Esophagus muscularis mucosa (tissue), 4 donors: ENCODE measurements at regions not wholly inside any gene's neighbourhood (a gene's known extent, or its start where the extent isn't known, plus 50 kb on each side); places are given as distances from the start of the nearest gene placed in this dataset.

Experiments used
- DNase-seq: peaks from one replicate; pipeline ENCODE4 v3.0.0-alpha.2; 2017; ENCODE audit errors: extremely low spot score
- H3K27ac ChIP-seq, 4 donors: fragments of 200-600 bp; sonication (generic); replicated peaks in 1 of 4; 1 replicate in 3 of 4; 2 replicates in 1 of 4; pipeline ENCODE4 v1.5.1; 2016 to 2019; ENCODE audit warnings: mild to moderate bottlenecking in 1 of 4
- H3K27me3 ChIP-seq, 4 donors: fragments of 200-600 bp; sonication (generic); one replicate each; pipeline versions ENCODE4 v1.5.1 to v1.6.0; 2016 to 2019
- H3K36me3 ChIP-seq, 4 donors: fragments of 200-600 bp; sonication (generic); one replicate each; pipeline ENCODE4 v1.5.1; 2016 to 2019
- H3K4me1 ChIP-seq, 4 donors: fragments of 200-600 bp; sonication (generic); one replicate each; pipeline ENCODE4 v1.5.1; 2016 to 2019
- H3K4me3 ChIP-seq, 4 donors: fragments of 200-600 bp; sonication (generic); 1 replicate in 2 of 4; 2 replicates in 2 of 4; pipeline ENCODE4 v1.5.1; 2016 to 2019; ENCODE audit warnings: mild to moderate bottlenecking in 4 of 4, moderate library complexity in 1 of 4
- H3K9me3 ChIP-seq, 4 donors: fragments of 200-600 bp; sonication (generic); 1 replicate in 3 of 4; 2 replicates in 1 of 4; pipeline ENCODE4 v1.5.1; 2016 to 2019
- EP300 ChIP-seq: sonication (generic); formaldehyde crosslinking; IDR thresholded peaks from one replicate; pipeline ENCODE4 v1.6.1; 2017; ENCODE audit warnings: antibody characterized with exemption
- POLR2A ChIP-seq: fragments of 450-650 bp; IDR thresholded peaks from one replicate; pipeline ENCODE4 v1.6.1; 2017; ENCODE audit warnings: antibody characterized with exemption, moderate library complexity, mild to moderate bottlenecking, low read depth
- POLR2AphosphoS5 ChIP-seq, 2 donors: sonication (generic); formaldehyde crosslinking; IDR thresholded peaks; one replicate each; pipeline ENCODE4 v1.6.1; 2017; ENCODE audit warnings: antibody characterized with exemption in 2 of 2
- WGBS: methylation state at CpG from one replicate; pipeline ENCODE4 v1.1.5; 2018; 5-methylcytosine and 5-hydroxymethylcytosine counted together
- intact Hi-C: fragments of 100-400 bp; cut with DNase I; formaldehyde crosslinking; loops from one replicate; pipeline ENCODE4 v1.15.1; 2023
- TF ChIP-seq, protein P1 (sequence below), 3 experiments: fragments of 200-600 bp in 2 of 3; fragments of 450-650 bp in 1 of 3; sonication (generic) in 2 of 3; IDR thresholded peaks; one replicate each; pipeline ENCODE4 v1.5.1; 2017 to 2019; ENCODE audit warnings: antibody characterized with exemption in 3 of 3, mild to moderate bottlenecking in 2 of 3, moderate library complexity in 1 of 3

DNA sequence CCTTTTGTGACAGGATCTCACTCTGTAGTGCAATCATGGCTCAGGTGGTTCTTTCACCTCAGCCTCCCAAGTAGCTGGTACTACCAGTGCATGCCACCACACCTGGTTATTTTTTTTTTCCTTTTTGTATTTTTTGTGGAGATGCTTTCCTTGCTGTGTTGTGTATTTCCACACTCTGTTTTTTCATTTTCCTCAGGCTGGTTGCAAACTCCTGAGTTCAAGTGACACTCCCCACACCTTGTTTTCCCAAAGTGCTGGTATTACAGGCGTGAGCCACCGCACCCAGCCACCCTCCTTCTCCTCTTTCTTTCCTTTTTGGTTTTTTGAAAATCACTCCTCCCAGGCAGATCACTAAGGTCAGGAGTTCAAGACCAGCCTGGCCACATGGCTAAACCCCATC, 65.0 kb downstream of the MYCN start:
- Histone ChIP-seq H3K9me3 (no peaks in the 10 kb centered on the region), H3K27ac (no peak overlapping the region), H3K4me1 (no peaks in the 10 kb centered on the region), H3K27me3 (peaks cover 0 to 10% (median 0%) of the 10 kb centered on the region in 4 donors), H3K36me3 (no peaks in the 10 kb centered on the region), H3K4me3 (no peak overlapping the region)
- 98% methylated on average over 2 of the region's 2 CpGs for WGBS
- intact Hi-C loops, result no loop called here
- TF ChIP-seq EP300 (no peak), POLR2A (no peak), POLR2AphosphoS5 (IDR thresholded peaks at IDR 0.05) (no peak)
- TF ChIP-seq, protein P1, sequence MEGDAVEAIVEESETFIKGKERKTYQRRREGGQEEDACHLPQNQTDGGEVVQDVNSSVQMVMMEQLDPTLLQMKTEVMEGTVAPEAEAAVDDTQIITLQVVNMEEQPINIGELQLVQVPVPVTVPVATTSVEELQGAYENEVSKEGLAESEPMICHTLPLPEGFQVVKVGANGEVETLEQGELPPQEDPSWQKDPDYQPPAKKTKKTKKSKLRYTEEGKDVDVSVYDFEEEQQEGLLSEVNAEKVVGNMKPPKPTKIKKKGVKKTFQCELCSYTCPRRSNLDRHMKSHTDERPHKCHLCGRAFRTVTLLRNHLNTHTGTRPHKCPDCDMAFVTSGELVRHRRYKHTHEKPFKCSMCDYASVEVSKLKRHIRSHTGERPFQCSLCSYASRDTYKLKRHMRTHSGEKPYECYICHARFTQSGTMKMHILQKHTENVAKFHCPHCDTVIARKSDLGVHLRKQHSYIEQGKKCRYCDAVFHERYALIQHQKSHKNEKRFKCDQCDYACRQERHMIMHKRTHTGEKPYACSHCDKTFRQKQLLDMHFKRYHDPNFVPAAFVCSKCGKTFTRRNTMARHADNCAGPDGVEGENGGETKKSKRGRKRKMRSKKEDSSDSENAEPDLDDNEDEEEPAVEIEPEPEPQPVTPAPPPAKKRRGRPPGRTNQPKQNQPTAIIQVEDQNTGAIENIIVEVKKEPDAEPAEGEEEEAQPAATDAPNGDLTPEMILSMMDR (IDR thresholded peaks at IDR 0.05), result no peak
- DNase-seq, result no peak

DNA sequence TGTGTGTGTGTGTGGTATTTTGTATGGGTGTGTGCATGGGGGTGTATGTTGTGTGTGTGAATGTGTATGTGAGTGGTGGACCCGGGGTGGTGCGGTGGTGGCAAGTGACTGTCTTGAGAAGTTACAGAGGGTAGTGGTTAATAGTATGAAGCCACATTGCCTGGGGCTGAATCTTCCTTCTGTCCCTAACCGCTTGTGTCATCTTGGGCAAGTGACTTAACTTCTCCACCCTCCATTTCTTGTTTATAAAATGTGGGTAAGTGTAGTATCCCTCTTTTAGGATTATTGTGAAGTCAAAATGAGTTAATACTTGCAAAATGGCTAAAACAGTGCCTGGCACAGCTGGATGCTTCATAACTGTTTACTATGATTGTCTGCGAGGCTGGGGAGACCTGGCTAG, 63.5 kb downstream of the MYCN start:
- intact Hi-C loops, result no loop called here
- no peak overlapping the region for H3K4me3 ChIP-seq
- H3K27ac ChIP-seq, result no peak overlapping the region
- DNase-seq, result no peak
- H3K4me1 ChIP-seq, result no peaks in the 10 kb centered on the region
- H3K36me3 ChIP-seq, result no peaks in the 10 kb centered on the region
- WGBS, result 94% methylated on average over 4 of the region's 4 CpGs
- H3K27me3 ChIP-seq, result peaks cover 0 to 3% (median 0%) of the 10 kb centered on the region in 4 donors
- no peaks in the 10 kb centered on the region for H3K9me3 ChIP-seq
- TF ChIP-seq POLR2AphosphoS5 (IDR thresholded peaks at IDR 0.05) (no peak), EP300 (no peak)
- TF ChIP-seq, protein P1 (IDR thresholded peaks at IDR 0.05), result no peak

- TF ChIP-seq, protein P1 (IDR thresholded peaks at IDR 0.05), result no peak
- TF ChIP-seq EP300 (no peak), POLR2A (no peak), POLR2AphosphoS5 (IDR thresholded peaks at IDR 0.05) (no peak)
- no peak for DNase-seq
- intact Hi-C loops, result no loop called here
- Histone ChIP-seq H3K9me3 (no peaks in the 10 kb centered on the region), H3K4me1 (no peaks in the 10 kb centered on the region), H3K27ac (no peak overlapping the region), H3K4me3 (no peak overlapping the region), H3K36me3 (no peaks in the 10 kb centered on the region), H3K27me3 (no peaks in the 10 kb centered on the region)
- WGBS, result 82% methylated on average over 12 of the region's 12 CpGs
Measured at GRCh38 chr2:16003152-16003551, 62.8 kb downstream of the MYCN start.

DNA sequence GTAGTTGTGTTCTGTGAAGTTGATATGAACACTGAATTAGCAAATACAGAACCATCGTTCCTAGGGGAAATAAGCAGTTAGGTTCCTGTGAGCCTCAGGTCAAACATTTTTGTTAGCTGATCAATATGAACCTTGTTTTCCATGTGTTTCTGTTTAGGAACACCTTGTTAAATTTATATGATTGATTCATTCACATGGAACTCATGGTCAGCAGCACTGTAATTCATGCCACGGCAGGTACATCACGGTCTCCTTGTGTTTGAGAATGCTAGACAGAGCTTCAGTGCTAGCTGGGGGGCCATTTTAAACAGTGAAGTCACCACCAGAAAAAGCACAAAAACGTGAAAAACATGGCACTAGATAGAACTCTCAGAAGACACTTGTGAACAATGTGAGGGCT, 62.2 kb downstream of the MYCN start:
- no peaks in the 10 kb centered on the region for H3K9me3 ChIP-seq
- DNase-seq, result no peak
- H3K27me3 ChIP-seq, result no peaks in the 10 kb centered on the region
- intact Hi-C loops, result no loop called here
- TF ChIP-seq, protein P1 (IDR thresholded peaks at IDR 0.05), result no peak
- TF ChIP-seq EP300, result no peak
- no peak for TF ChIP-seq POLR2AphosphoS5 (IDR thresholded peaks at IDR 0.05)
- TF ChIP-seq POLR2A, result no peak
- H3K4me3 ChIP-seq, result no peak overlapping the region
- no peaks in the 10 kb centered on the region for H3K4me1 ChIP-seq
- WGBS, result 84% methylated on average over 4 of the region's 4 CpGs
- no peaks in the 10 kb centered on the region for H3K36me3 ChIP-seq
- H3K27ac ChIP-seq, result no peak overlapping the region

DNA sequence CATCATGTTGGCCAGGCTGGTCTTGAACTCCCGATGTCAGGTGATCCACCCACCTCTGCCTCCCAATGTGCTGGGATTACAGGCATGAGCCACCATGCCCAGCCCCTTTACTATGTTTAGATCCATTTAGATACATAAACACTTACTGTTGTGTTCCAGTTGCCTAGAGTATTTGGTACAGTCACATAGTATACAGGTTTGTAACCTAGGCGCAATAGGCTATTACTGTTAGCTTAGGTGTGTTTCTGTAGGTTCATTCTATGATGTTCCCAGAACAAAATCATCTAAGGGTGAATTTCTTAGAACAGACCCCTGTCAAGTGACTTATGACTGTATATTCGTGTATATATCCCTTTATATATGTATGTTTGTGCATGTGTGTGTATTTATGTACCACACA, 61.8 kb downstream of the MYCN start:
- intact Hi-C loops, result no loop called here
- no peak overlapping the region for H3K27ac ChIP-seq
- TF ChIP-seq EP300, result no peak
- TF ChIP-seq POLR2AphosphoS5 (IDR thresholded peaks at IDR 0.05), result no peak
- TF ChIP-seq, protein P1 (IDR thresholded peaks at IDR 0.05), result no peak
- no peak for TF ChIP-seq POLR2A
- no peaks in the 10 kb centered on the region for H3K36me3 ChIP-seq
- DNase-seq, result no peak
- H3K27me3 ChIP-seq, result no peaks in the 10 kb centered on the region
- 90% methylated on average over 3 of the region's 3 CpGs for WGBS
- no peak overlapping the region for H3K4me3 ChIP-seq
- H3K4me1 ChIP-seq, result no peaks in the 10 kb centered on the region
- no peaks in the 10 kb centered on the region for H3K9me3 ChIP-seq
